ENCODE measurements at regions not wholly inside any gene's neighbourhood (a gene's known extent, or its start where the extent isn't known, plus 50 kb on each side); places are given as distances from the start of the nearest gene placed in this dataset.

GRCh38 chr9:93864840-93865239 lies 90.3 kb downstream of the BARX1 start:
- H3K27ac Mint-ChIP-seq = no peak overlapping the region
- H3K4me1 Mint-ChIP-seq = no peaks in the 10 kb centered on the region
- H3K36me3 Mint-ChIP-seq = no peaks in the 10 kb centered on the region
- peaks cover 0 to 1% (median 0%) of the 10 kb centered on the region in 6 donors for H3K9me3 Mint-ChIP-seq
- no peak for DNase-seq
- H3K4me3 Mint-ChIP-seq = no peak overlapping the region
- H3K27me3 Mint-ChIP-seq (ENCODE audit: low read depth in 3 of 3) = peaks cover 2 to 11% (median 3%) of the 10 kb centered on the region in 3 donors

GRCh38 chr9:93864032-93864431 lies 91.1 kb downstream of the BARX1 start:
- Mint-ChIP-seq H3K27me3 (ENCODE audit: low read depth in 3 of 3) (peaks cover 2 to 12% (median 2%) of the 10 kb centered on the region in 3 donors), H3K4me1 (no peaks in the 10 kb centered on the region), H3K36me3 (no peaks in the 10 kb centered on the region), H3K27ac (no peak overlapping the region), H3K4me3 (no peak overlapping the region), H3K9me3 (peaks cover 0 to 5% (median 0%) of the 10 kb centered on the region in 6 donors)
- DNase-seq = no peak

- Mint-ChIP-seq H3K4me3 (no peak overlapping the region), H3K27me3 (ENCODE audit: low read depth in 3 of 3) (peaks cover 2 to 9% (median 4%) of the 10 kb centered on the region in 3 donors), H3K4me1 (no peaks in the 10 kb centered on the region), H3K27ac (no peak overlapping the region), H3K36me3 (no peaks in the 10 kb centered on the region), H3K9me3 (peaks cover 0 to 3% (median 0%) of the 10 kb centered on the region in 6 donors)
- no peak for DNase-seq
Measured at GRCh38 chr9:93862877-93863545, 92.1 kb downstream of the BARX1 start.

DNA sequence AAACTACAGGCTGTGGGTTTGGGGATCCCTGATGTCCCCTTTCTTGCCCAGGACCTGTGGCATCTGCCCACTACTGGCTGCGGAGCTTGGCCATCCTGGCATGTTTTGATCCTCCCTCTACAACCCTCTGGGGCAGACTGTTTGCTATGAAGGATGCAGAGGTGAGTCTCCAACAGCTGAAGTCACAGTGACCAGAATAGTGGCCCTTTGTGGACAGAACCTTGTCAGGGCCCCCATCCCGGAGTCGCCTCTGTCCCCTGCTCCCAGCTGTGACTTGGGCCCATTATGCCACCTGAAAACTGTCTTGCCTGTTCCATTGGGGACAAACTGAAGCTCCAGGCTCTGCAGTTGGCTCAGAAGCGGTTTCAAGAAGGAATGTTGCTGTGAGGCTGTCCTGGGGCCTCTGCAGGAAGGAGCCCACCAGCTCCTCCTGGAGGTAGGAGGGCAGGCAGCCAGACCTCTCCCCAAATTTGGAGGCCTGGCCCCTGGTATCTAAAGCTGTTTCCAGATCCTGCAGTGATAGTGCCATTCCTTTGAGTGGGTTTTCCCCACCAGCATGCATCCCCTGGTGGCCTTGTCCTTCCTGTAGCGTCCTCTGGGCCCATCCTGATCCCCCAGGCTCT lies 93.3 kb downstream of the BARX1 start:
- H3K27ac Mint-ChIP-seq = no peak overlapping the region
- H3K4me3 Mint-ChIP-seq = no peak overlapping the region
- H3K9me3 Mint-ChIP-seq = peaks cover 0 to 6% (median 0%) of the 10 kb centered on the region in 6 donors
- peaks cover 4 to 16% (median 6%) of the 10 kb centered on the region in 3 donors for H3K27me3 Mint-ChIP-seq (ENCODE audit: low read depth in 3 of 3)
- no peak for DNase-seq
- H3K4me1 Mint-ChIP-seq = no peaks in the 10 kb centered on the region
- no peaks in the 10 kb centered on the region for H3K36me3 Mint-ChIP-seq

DNA sequence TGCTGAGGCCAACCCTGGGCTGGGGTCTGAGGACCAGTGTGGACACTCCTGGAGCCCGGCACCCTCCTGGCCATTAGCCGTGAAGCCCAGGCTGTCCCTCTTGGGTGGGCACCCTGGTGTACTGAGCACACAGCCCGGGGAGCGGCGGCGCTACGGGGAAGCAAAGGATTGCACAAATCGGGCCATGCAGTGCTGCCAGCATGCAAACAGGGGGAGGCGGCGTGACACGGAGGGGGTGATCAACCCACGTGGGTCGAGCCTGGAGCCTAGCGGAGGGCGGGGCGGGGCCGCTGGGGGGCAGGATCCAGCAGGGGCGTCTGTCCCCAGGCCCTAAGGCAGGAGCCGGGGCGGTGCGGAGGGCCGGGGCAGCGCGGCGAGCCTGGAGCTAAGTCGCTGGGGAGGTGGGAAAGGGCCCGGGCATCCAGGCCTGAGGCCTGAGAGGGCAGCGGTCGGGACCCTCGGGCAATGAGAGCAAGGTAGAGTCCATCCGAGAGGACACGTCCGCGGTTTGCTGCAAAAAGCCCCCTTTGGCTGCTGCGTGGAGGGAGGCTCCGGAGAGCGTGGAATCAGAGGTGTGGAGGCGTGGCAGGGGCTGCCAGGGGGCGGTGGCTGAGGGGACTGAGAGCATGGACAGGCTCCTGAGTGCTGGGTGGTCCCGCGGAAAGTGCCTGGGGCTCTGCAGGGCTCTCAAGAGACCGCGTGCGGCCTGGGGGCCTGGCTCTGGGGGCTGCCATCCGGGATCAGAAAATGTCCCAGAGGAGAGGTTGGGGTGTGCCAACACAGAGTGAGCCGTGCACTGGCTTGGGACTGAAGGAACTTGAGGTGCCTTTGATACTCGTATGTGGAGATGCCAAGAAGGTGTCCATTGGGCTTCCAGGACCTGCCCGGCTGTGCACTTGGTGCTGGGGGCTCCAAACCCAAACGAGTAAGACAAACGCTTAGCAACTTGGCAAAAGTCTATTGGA lies 94.2 kb downstream of the BARX1 start:
- Mint-ChIP-seq H3K4me1 (no peaks in the 10 kb centered on the region), H3K27me3 (ENCODE audit: low read depth in 3 of 3) (peaks cover 4 to 20% (median 6%) of the 10 kb centered on the region in 3 donors), H3K9me3 (peaks cover 0 to 6% (median 0%) of the 10 kb centered on the region in 6 donors), H3K36me3 (no peaks in the 10 kb centered on the region), H3K27ac (no peak overlapping the region), H3K4me3 (no peak overlapping the region)
- DNase-seq = no peak

DNA sequence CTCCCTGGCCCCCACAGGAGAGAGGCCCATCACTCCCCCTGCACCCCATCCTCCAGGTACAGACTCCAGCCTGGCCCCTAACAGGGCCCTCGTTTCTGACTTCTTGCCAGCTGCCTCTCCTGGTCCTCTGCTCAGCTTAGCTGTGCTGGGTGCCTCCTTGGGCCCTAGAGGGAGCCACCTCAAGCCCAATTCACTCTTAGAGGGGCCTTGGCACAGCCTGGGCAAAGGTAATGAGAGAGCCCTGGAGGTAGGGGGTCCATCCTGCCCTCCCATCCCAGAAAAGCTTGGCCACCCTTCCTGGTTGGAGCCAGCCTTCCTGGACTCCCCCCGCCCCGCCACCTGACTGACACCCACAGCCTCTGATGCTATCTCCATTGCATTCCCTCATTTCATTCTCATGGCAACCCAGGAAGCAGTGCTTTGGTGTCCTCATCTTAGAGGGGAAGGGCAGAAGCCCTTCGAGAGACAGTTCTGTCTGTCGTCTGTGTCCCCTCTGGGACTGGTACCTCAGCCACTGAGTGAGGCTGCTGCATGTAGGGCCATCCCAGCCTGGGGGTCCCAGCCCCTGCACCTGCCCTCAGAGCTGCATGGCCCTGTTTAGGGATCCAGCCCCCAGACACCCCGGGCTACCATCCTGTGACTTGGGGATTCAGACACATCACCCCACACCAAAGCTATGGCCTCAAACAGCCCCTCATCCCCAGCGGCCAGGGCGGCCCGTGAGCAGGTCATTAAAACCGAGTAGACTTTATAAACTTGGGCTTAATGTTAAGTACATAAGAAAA lies 95.5 kb downstream of the BARX1 start:
- H3K4me3 Mint-ChIP-seq = no peak overlapping the region
- H3K27ac Mint-ChIP-seq = no peak overlapping the region
- H3K9me3 Mint-ChIP-seq = peaks cover 0 to 6% (median 0%) of the 10 kb centered on the region in 6 donors
- no peaks in the 10 kb centered on the region for H3K4me1 Mint-ChIP-seq
- peaks cover 4 to 25% (median 5%) of the 10 kb centered on the region in 3 donors for H3K27me3 Mint-ChIP-seq (ENCODE audit: low read depth in 3 of 3)
- H3K36me3 Mint-ChIP-seq = no peaks in the 10 kb centered on the region
- no peak for DNase-seq

- H3K9me3 Mint-ChIP-seq = peaks cover 0 to 6% (median 0%) of the 10 kb centered on the region in 6 donors
- H3K27me3 Mint-ChIP-seq (ENCODE audit: low read depth in 3 of 3) = peaks cover 4 to 29% (median 6%) of the 10 kb centered on the region in 3 donors
- no peak overlapping the region for H3K4me3 Mint-ChIP-seq
- no peak for DNase-seq
- H3K4me1 Mint-ChIP-seq = no peaks in the 10 kb centered on the region
- no peak overlapping the region for H3K27ac Mint-ChIP-seq
- no peaks in the 10 kb centered on the region for H3K36me3 Mint-ChIP-seq
Measured at GRCh38 chr9:93857528-93857927, 97.6 kb downstream of the BARX1 start.

- Mint-ChIP-seq H3K36me3 (no peaks in the 10 kb centered on the region), H3K27ac (no peak overlapping the region)
Measured at GRCh38 chr9:93852728-93853127, 102.4 kb downstream of the BARX1 start.

DNA sequence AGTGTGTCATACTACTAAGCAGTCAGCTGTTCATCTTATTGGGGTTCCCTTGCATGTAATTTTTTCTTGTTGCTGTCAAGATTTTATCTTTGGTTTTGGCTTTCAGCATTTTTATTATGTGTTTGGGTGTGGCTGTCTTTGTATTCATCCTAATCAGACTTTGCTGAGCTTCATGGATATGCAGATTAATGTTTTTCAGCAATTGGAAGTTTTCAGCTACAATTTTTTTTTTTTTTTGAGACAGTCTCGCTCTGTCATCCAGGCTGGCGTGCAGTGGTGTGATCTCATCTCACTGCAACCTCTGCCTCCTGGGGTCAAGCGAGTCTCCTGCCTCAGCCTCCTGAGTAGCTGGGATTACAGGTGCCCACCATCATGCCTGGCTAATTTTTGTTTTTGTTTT lies 108.8 kb downstream of the BARX1 start:
- Mint-ChIP-seq H3K27ac (no peak overlapping the region), H3K36me3 (no peaks in the 10 kb centered on the region), H3K4me1 (no peaks in the 10 kb centered on the region), H3K4me3 (no peak overlapping the region), H3K27me3 (ENCODE audit: low read depth in 3 of 3) (peaks cover 5 to 9% (median 7%) of the 10 kb centered on the region in 3 donors), H3K9me3 (peaks cover 0 to 14% (median 0%) of the 10 kb centered on the region in 6 donors)
- no peak for DNase-seq

More at GRCh38 chr9:93852728-93853127, 102.4 kb downstream of the BARX1 start:
- no peak for DNase-seq
- Mint-ChIP-seq H3K9me3 (peaks cover 0 to 5% (median 0%) of the 10 kb centered on the region in 6 donors), H3K4me3 (no peak overlapping the region), H3K27me3 (ENCODE audit: low read depth in 3 of 3) (peaks cover 6 to 26% (median 8%) of the 10 kb centered on the region in 3 donors), H3K4me1 (no peaks in the 10 kb centered on the region)

- DNase-seq = no peak
- H3K9me3 Mint-ChIP-seq = peaks cover 0 to 14% (median 0%) of the 10 kb centered on the region in 6 donors
- peaks cover 0 to 10% (median 7%) of the 10 kb centered on the region in 3 donors for H3K27me3 Mint-ChIP-seq (ENCODE audit: low read depth in 3 of 3)
- H3K4me3 Mint-ChIP-seq = no peak overlapping the region
- no peaks in the 10 kb centered on the region for H3K36me3 Mint-ChIP-seq
- H3K27ac Mint-ChIP-seq = no peak overlapping the region
- no peaks in the 10 kb centered on the region for H3K4me1 Mint-ChIP-seq
Measured at GRCh38 chr9:93843396-93843795, 111.8 kb downstream of the BARX1 start.

DNA sequence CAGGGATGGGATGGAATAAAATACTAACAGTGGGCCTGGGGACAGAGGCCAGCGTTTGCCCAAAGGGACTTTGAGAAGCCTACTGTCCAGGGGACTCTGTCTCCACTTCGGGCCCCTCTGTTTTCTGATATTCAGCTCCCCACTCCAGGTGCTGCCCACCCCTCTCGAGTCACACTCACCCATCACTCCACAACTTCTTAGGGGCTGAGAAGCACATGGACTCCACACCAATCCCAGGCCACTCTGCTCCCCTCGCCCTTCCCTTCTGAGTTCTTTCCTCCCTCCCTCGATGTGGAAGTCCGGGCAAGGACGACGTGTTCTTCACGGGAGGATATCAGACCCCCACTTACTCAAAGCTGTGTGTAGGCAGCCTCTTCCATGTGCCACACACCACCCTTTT lies 124.5 kb downstream of the BARX1 start:
- peaks cover 0 to 3% of the 10 kb centered on the region in 2 donors for H3K4me1 Mint-ChIP-seq
- H3K9me3 Mint-ChIP-seq = peaks cover 0 to 2% (median under 1%) of the 10 kb centered on the region in 6 donors
- H3K36me3 Mint-ChIP-seq = no peaks in the 10 kb centered on the region
- H3K27ac Mint-ChIP-seq = no peak overlapping the region
- DNase-seq = no peak
- H3K27me3 Mint-ChIP-seq (ENCODE audit: low read depth in 3 of 3) = peaks cover 4 to 11% (median 6%) of the 10 kb centered on the region in 3 donors
- H3K4me3 Mint-ChIP-seq = no peak overlapping the region

- Mint-ChIP-seq H3K36me3 (no peaks in the 10 kb centered on the region), H3K27me3 (ENCODE audit: low read depth in 3 of 3) (peaks cover 4 to 9% (median 6%) of the 10 kb centered on the region in 3 donors), H3K27ac (no peak overlapping the region), H3K4me3 (no peak overlapping the region), H3K4me1 (peaks cover 0 to 3% of the 10 kb centered on the region in 2 donors), H3K9me3 (peaks cover 0 to 2% (median 0%) of the 10 kb centered on the region in 6 donors)
- DNase-seq = no peak
Measured at GRCh38 chr9:93830012-93830596, 125.1 kb downstream of the BARX1 start.
